Neural progenitor cell (in vitro differentiated cells): ENCODE measurements at regions not wholly inside any gene's neighbourhood (a gene's known extent, or its start where the extent isn't known, plus 50 kb on each side); places are given as distances from the start of the nearest gene placed in this dataset.

Experiments used
- CTCF ChIP-seq: fragments of 200-600 bp; sonication (generic); IDR thresholded peaks from 2 replicates; pipeline ENCODE4 v1.5.1; 2017; ENCODE audit warnings: antibody characterized with exemption, mild to moderate bottlenecking
- EZH2 ChIP-seq: fragments of 200-600 bp; sonication (generic); IDR thresholded peaks from 2 replicates; pipeline ENCODE4 v1.6.1; 2017; ENCODE audit warnings: antibody characterized with exemption, mild to moderate bottlenecking, moderate library complexity

- no peak for TF ChIP-seq CTCF
- no peak for TF ChIP-seq EZH2
Observed at GRCh38 chr13:51518827-51519226, 65.4 kb upstream of the WDFY2 start.
